ENCODE measurements at regions not wholly inside any gene's neighbourhood (a gene's known extent, or its start where the extent isn't known, plus 50 kb on each side); places are given as distances from the start of the nearest gene placed in this dataset.

DNA sequence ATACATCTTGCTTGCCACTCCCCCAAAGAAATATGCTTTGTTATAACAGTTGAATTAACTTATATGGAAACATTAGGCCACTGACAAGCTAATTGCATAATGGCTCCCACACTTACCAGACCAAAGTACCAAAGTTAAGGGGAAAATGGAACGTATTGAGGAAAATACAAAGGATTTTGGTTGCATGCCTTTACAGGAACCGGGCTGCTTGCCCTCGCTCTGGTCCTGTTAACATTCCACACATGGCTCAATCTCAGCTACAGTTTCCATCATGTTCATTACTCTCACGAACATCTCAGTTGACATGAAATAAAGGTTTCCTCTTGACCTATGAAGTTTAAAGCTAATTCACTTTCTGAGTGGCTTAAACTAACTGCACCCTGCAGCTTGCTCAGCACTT, 220.7 kb upstream of the RXFP2 start:
- TF ChIP-seq JUN (IDR thresholded peaks at IDR 0.05; ENCODE audit: borderline replicate concordance, insufficient read depth, insufficient read length, low read depth) (no peak), MYC (IDR thresholded peaks at IDR 0.05; ENCODE audit: low read depth, low read length) (no peak), POLR2AphosphoS5 (IDR thresholded peaks at IDR 0.05; ENCODE audit: insufficient read depth, low read depth, low read length) (no peak), POLR2A (IDR thresholded peaks at IDR 0.05; ENCODE audit: low read depth, low read length) (no peak), GATA2 (IDR thresholded peaks at IDR 0.05; ENCODE audit: insufficient read depth, insufficient read length, low read depth, low read length) (no peak), EZH2 (IDR thresholded peaks at IDR 0.05; ENCODE audit: borderline replicate concordance, low read depth, low read length, severe bottlenecking) (no peak), FOS (IDR thresholded peaks at IDR 0.05; ENCODE audit: borderline replicate concordance, insufficient read depth, low read length) (no peak)
- TF ChIP-seq, protein P1, sequence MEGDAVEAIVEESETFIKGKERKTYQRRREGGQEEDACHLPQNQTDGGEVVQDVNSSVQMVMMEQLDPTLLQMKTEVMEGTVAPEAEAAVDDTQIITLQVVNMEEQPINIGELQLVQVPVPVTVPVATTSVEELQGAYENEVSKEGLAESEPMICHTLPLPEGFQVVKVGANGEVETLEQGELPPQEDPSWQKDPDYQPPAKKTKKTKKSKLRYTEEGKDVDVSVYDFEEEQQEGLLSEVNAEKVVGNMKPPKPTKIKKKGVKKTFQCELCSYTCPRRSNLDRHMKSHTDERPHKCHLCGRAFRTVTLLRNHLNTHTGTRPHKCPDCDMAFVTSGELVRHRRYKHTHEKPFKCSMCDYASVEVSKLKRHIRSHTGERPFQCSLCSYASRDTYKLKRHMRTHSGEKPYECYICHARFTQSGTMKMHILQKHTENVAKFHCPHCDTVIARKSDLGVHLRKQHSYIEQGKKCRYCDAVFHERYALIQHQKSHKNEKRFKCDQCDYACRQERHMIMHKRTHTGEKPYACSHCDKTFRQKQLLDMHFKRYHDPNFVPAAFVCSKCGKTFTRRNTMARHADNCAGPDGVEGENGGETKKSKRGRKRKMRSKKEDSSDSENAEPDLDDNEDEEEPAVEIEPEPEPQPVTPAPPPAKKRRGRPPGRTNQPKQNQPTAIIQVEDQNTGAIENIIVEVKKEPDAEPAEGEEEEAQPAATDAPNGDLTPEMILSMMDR (IDR thresholded peaks at IDR 0.05; ENCODE audit: extremely low read depth in 1 of 2, insufficient read depth in 1 of 2, low read depth in 1 of 2, low read length in 2 of 2), result no peak
- TF ChIP-seq, protein P2, sequence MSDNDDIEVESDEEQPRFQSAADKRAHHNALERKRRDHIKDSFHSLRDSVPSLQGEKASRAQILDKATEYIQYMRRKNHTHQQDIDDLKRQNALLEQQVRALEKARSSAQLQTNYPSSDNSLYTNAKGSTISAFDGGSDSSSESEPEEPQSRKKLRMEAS (IDR thresholded peaks at IDR 0.05; ENCODE audit: insufficient read depth, insufficient read length), result no peak
- H3K9me1 ChIP-seq (replicated peaks; ENCODE audit: control insufficient read depth, extremely low read depth, insufficient read depth, low read length), result no peaks in the 10 kb centered on the region
- no peak overlapping the region for H3K27ac ChIP-seq (ENCODE audit: insufficient read depth, low read depth, low read length)
- H3K9ac ChIP-seq (replicated peaks; ENCODE audit: extremely low read depth, insufficient read depth, low read length), result no peak overlapping the region
- no peaks in the 10 kb centered on the region for H4K20me1 ChIP-seq (replicated peaks; ENCODE audit: control insufficient read depth, extremely low read depth, insufficient read depth, low read length)
- H3K4me3 ChIP-seq (replicated peaks in 1 of 3; ENCODE audit: insufficient read depth in 1 of 3, low read depth in 1 of 3, low read length in 3 of 3), result no peak overlapping the region
- intact Hi-C loops (cut with micrococcal nuclease) (no loop called here), dilution Hi-C loops (cut with MboI; ENCODE audit: extremely low pct_ligation_motif_present, low sequenced_read_pairs) (no loop called here)
- BruUV-seq (replicated peaks), result no TSS peak
- no peaks in the 10 kb centered on the region for H3K79me2 ChIP-seq (ENCODE audit: control insufficient read depth, insufficient read depth, low read length)
- ChIA-PET POLR2A (no interaction called here), CTCF (interaction anchor here (1.1 to 3.3 kb wide), 2 partner anchors 19 to 181 kb away, joined by 3 to 20 read pairs; no protein-coding TSS in a partner anchor)
- no peaks in the 10 kb centered on the region for H3K9me3 ChIP-seq (replicated peaks; ENCODE audit: control insufficient read depth, insufficient read depth, low read length)
- H3K4me2 ChIP-seq (ENCODE audit: insufficient read depth, low read length), result no peak overlapping the region
- H2AFZ ChIP-seq (ENCODE audit: low read depth, low read length), result no peak overlapping the region
- H3K27me3 ChIP-seq (ENCODE audit: control insufficient read depth in 2 of 2, insufficient read depth in 2 of 2, low read length in 2 of 2), result peaks cover 8 to 18% of the 10 kb centered on the region in 2 experiments
- no peaks in the 10 kb centered on the region for H3K4me1 ChIP-seq (ENCODE audit: control insufficient read depth, extremely low read depth, insufficient read depth, low read length)
- FAIRE-seq (no peak), DNase-seq (ENCODE audit: low read depth, low spot score) (no peak)
- H3K36me3 ChIP-seq (ENCODE audit: control insufficient read depth in 2 of 2, extremely low read depth in 1 of 2, insufficient read depth in 2 of 2, low read length in 2 of 2), result no peaks in the 10 kb centered on the region

Data from endothelial cell of umbilical vein (primary cell).